ENCODE measurements at regions not wholly inside any gene's neighbourhood (a gene's known extent, or its start where the extent isn't known, plus 50 kb on each side); places are given as distances from the start of the nearest gene placed in this dataset.

DNA sequence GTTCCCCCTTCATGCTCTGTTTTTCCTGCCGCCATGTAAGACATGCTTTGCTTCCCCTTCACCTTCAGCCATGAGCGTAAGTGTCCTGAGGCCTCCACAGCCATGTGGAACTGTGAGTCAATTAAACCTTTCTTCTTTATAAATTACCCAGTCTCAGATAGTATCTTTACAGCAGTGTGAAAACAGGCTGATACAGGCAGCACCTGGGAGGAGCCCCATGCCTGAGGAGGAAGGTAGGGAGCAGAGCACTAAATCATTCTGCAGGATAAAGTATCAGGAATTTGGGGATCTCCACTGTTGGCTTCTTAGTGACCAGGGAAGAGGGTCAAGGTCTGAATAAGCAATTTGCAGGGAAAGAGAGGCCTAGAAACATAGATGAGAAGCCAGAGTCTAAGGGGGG is 78.0 kb downstream of the KCNF1 start:
- TF ChIP-seq, protein P1, sequence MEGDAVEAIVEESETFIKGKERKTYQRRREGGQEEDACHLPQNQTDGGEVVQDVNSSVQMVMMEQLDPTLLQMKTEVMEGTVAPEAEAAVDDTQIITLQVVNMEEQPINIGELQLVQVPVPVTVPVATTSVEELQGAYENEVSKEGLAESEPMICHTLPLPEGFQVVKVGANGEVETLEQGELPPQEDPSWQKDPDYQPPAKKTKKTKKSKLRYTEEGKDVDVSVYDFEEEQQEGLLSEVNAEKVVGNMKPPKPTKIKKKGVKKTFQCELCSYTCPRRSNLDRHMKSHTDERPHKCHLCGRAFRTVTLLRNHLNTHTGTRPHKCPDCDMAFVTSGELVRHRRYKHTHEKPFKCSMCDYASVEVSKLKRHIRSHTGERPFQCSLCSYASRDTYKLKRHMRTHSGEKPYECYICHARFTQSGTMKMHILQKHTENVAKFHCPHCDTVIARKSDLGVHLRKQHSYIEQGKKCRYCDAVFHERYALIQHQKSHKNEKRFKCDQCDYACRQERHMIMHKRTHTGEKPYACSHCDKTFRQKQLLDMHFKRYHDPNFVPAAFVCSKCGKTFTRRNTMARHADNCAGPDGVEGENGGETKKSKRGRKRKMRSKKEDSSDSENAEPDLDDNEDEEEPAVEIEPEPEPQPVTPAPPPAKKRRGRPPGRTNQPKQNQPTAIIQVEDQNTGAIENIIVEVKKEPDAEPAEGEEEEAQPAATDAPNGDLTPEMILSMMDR (IDR thresholded peaks at IDR 0.05): no peak
- no peak for TF ChIP-seq POLR2A (IDR thresholded peaks at IDR 0.05)
- TF ChIP-seq POLR2AphosphoS5 (IDR thresholded peaks at IDR 0.05; ENCODE audit: insufficient read depth in 1 of 2, low read depth in 1 of 2): no peak
- intact Hi-C loops (cut with DNase I): no loop called here
- Histone ChIP-seq H3K4me3 (no peak overlapping the region), H3K4me1 (no peaks in the 10 kb centered on the region), H3K27me3 (no peaks in the 10 kb centered on the region), H3K9me3 (no peaks in the 10 kb centered on the region), H3K27ac (no peak overlapping the region), H3K36me3 (no peaks in the 10 kb centered on the region)
- no peak for DNase-seq (ENCODE audit: extremely low spot score in 2 of 2)

DNA sequence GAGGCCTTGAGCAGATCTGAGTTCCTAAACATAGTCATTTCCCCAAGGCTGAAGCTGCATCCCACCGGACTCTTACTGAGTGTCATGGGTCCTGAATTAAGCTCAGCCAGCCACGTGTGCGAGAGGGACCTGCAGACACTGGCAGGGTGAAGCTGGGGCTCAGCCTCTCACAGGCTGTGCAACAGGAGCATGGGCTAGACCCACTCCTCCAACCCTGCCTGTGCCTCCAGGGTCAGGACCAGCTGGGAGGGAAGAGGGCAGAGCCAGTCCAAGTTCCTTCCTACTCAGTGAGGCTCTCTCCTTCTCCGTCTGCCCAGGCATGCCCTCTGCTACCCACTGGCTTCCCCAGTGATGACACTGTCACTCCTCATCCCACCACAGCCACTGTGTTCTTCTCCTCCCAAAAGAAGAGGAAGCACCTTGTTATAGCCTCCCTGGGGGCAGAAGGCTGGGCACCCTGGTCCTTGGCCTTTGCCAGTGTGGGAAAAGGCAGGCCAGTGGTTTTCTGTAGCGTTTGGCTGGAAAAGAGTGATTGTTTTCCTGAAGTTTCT is 78.9 kb downstream of the KCNF1 start:
- TF ChIP-seq, protein P1 (IDR thresholded peaks at IDR 0.05): no peak
- Histone ChIP-seq H3K4me3 (no peak overlapping the region), H3K9me3 (no peaks in the 10 kb centered on the region), H3K27me3 (no peaks in the 10 kb centered on the region), H3K27ac (no peak overlapping the region), H3K4me1 (no peaks in the 10 kb centered on the region), H3K36me3 (no peaks in the 10 kb centered on the region)
- intact Hi-C loops (cut with DNase I): no loop called here
- DNase-seq (ENCODE audit: extremely low spot score in 2 of 2): no peak

DNA sequence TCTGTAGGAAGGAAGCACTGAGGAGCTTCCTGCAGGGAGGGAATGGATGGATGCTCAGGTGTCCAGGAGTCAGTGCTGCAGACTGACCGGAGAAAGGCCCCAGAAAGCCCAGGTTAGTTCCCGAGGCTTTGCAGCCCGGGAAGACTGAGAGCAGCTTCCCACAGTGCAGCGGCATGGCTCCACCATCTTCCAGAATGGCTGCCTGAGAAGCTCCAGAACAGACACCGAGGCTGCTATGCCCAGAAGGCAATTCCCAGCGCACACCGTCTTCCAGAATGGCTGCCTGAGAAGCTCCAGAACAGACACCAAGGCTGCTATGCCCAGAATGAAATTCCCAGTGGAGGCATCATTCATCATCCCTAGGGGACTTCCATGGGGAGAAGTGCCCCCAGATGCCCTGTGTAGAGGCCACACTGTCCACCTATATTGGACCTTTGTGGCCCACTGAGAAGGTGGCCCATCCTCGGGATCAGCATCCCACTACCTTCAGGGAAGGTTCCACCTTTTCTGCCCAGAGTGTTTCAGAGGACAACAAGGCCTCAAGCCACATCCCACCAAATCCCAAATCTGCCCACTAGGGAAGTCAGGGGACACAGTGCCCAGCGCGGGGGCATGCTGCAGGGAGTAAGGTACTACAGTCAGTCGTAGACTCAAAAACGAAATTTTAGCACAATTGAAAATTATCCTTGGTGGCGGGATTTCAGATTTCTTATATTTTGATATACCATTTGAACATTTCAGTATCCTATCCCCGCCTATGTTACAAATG is 80.5 kb downstream of the KCNF1 start:
- no peaks in the 10 kb centered on the region for H3K27me3 ChIP-seq
- no peaks in the 10 kb centered on the region for H3K9me3 ChIP-seq
- TF ChIP-seq, protein P1 (IDR thresholded peaks at IDR 0.05): no peak
- no peak for TF ChIP-seq POLR2AphosphoS5 (IDR thresholded peaks at IDR 0.05; ENCODE audit: insufficient read depth in 1 of 2, low read depth in 1 of 2)
- TF ChIP-seq POLR2A (IDR thresholded peaks at IDR 0.05): no peak
- H3K4me3 ChIP-seq: no peak overlapping the region
- no peaks in the 10 kb centered on the region for H3K4me1 ChIP-seq
- no peak for DNase-seq (ENCODE audit: extremely low spot score in 2 of 2)
- no peaks in the 10 kb centered on the region for H3K36me3 ChIP-seq
- H3K27ac ChIP-seq: no peak overlapping the region
- intact Hi-C loops (cut with DNase I): no loop called here

DNA sequence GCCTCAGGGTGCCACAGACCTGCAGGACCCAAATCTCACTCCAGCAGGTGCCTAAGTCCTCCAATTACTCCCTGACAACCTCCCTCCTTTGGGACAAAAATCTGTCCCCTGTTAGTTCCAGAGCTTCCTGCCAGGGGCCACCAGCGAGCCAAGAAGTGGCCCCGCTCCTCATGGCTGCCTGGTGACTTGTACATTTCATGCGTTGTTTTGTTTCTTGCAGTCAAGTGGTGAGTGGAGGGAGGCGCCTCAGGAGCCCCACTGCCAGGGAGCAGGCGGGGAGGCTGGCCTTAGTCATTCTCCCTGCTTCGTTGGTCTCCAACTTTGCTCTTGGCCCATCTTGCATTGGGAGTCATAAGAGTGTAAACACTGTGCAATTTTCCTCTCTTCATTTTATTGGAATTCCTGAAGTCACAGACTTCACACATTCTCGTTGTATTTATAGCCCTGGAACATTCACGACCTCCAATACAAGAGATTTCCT is 81.3 kb downstream of the KCNF1 start:
- no peaks in the 10 kb centered on the region for H3K27me3 ChIP-seq
- TF ChIP-seq POLR2AphosphoS5 (IDR thresholded peaks at IDR 0.05; ENCODE audit: insufficient read depth in 1 of 2, low read depth in 1 of 2) (no peak), POLR2A (IDR thresholded peaks at IDR 0.05) (no peak)
- TF ChIP-seq, protein P1 (IDR thresholded peaks at IDR 0.05): no peak
- no peaks in the 10 kb centered on the region for H3K36me3 ChIP-seq
- intact Hi-C loops (cut with DNase I): no loop called here
- H3K27ac ChIP-seq: no peak overlapping the region
- H3K4me3 ChIP-seq: no peak overlapping the region
- H3K4me1 ChIP-seq: no peaks in the 10 kb centered on the region
- no peak for DNase-seq (ENCODE audit: extremely low spot score in 2 of 2)
- H3K9me3 ChIP-seq: no peaks in the 10 kb centered on the region

DNA sequence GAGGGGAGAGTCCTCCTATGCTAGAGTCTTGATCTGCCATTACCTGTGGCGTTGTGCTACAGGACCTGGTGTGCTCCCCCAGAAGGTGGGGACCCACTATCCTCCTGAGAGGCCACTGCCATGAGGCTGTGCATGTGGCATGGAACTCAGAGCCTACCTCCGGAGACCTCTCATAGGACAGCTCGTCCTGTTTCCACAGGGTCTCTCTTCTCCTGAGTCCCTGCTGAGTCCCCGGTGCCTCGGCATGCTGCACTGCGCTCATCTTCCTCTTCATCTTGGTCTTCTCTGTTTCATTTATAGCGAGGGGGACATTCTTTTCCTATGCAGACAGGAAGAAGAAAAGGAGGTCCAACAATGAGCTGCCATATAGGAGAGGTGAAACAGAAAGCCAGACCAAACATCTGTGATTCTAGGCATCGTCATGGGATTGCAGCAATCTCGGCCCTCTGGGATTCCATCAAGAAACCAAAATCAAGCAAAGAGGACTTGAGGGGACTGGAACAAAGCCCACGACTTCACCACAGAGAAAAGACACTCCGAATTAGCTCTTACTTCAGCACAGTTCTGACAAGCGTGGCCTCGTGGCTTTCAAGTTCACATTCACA is 83.7 kb downstream of the KCNF1 start:
- no peak for DNase-seq (ENCODE audit: extremely low spot score in 2 of 2)
- Histone ChIP-seq H3K4me1 (no peaks in the 10 kb centered on the region), H3K4me3 (no peak overlapping the region), H3K27ac (no peak overlapping the region), H3K36me3 (no peaks in the 10 kb centered on the region), H3K27me3 (no peaks in the 10 kb centered on the region), H3K9me3 (no peaks in the 10 kb centered on the region)
- TF ChIP-seq POLR2AphosphoS5 (IDR thresholded peaks at IDR 0.05; ENCODE audit: insufficient read depth in 1 of 2, low read depth in 1 of 2) (no peak), POLR2A (IDR thresholded peaks at IDR 0.05) (no peak)
- TF ChIP-seq, protein P1 (IDR thresholded peaks at IDR 0.05): no peak
- intact Hi-C loops (cut with DNase I): no loop called here
